WTC11 (cell line): ENCODE measurements at regions not wholly inside any gene's neighbourhood (a gene's known extent, or its start where the extent isn't known, plus 50 kb on each side); places are given as distances from the start of the nearest gene placed in this dataset.

Source experiments
- ATF1 ChIP-seq: sonication (generic); formaldehyde crosslinking; IDR thresholded peaks from 2 replicates; pipeline ENCODE4 v1.8.1; 2023; ENCODE audit warnings: mild to moderate bottlenecking, moderate library complexity, missing genetic modification reagents
- CBFB ChIP-seq: sonication (generic); formaldehyde crosslinking; IDR thresholded peaks from 2 replicates; pipeline ENCODE4 v1.8.1; 2022; ENCODE audit warnings: mild to moderate bottlenecking, low read depth, missing genetic modification reagents
- FOXP1 ChIP-seq: sonication (generic); formaldehyde crosslinking; IDR thresholded peaks from 2 replicates; pipeline ENCODE4 v1.8.0; 2022; ENCODE audit warnings: missing genetic modification reagents, mild to moderate bottlenecking, moderate library complexity, borderline replicate concordance
- SMAD3 ChIP-seq: sonication (generic); formaldehyde crosslinking; IDR thresholded peaks from 2 replicates; pipeline ENCODE4 v1.8.0; 2022; ENCODE audit warnings: missing genetic modification reagents, mild to moderate bottlenecking, borderline replicate concordance
- TF ChIP-seq, protein P1 (sequence below): sonication (generic); formaldehyde crosslinking; IDR thresholded peaks from 2 replicates; pipeline ENCODE4 v1.8.1; 2023; ENCODE audit warnings: mild to moderate bottlenecking, missing genetic modification reagents, borderline replicate concordance
- TF ChIP-seq, protein P2 (sequence below): fragments of 200-600 bp; IDR thresholded peaks from 2 replicates; pipeline ENCODE4 v1.8.0; 2022; ENCODE audit warnings: antibody characterized with exemption
- TF ChIP-seq, protein P3 (sequence below): sonication (generic); formaldehyde crosslinking; IDR thresholded peaks from 2 replicates; pipeline ENCODE4 v1.8.1; 2022; ENCODE audit warnings: low read depth, missing genetic modification reagents, borderline replicate concordance

DNA sequence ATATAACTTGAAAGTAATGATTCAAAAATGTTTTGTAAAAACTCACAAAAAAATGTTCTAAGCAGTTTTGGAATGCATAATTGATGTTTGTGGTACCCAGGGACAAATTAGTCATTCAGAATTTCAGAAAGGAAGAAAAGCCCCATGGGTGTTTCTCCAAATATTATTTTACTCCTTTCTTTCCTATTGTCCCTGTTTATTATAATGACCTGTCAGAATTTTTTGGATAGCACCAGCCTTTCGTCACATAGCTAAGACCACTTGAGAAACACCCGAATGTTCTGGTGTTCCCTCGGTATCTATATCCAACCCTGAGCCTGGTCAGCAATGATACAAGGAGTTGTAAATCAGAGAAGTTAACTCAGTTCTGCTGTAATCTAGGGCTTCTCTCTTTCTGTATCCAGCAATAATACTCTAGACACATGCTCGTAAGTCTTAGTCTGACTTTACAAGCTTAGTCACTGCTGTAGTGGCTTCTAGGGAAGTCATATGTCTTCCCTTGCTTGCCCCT lies 64.8 kb upstream of the MEOX2 start:
- no peak for TF ChIP-seq FOXP1 (CRISPR knock-in tag)
- no peak for TF ChIP-seq SMAD3
- no peak for TF ChIP-seq ATF1 (CRISPR knock-in tag)
- TF ChIP-seq, protein P1, sequence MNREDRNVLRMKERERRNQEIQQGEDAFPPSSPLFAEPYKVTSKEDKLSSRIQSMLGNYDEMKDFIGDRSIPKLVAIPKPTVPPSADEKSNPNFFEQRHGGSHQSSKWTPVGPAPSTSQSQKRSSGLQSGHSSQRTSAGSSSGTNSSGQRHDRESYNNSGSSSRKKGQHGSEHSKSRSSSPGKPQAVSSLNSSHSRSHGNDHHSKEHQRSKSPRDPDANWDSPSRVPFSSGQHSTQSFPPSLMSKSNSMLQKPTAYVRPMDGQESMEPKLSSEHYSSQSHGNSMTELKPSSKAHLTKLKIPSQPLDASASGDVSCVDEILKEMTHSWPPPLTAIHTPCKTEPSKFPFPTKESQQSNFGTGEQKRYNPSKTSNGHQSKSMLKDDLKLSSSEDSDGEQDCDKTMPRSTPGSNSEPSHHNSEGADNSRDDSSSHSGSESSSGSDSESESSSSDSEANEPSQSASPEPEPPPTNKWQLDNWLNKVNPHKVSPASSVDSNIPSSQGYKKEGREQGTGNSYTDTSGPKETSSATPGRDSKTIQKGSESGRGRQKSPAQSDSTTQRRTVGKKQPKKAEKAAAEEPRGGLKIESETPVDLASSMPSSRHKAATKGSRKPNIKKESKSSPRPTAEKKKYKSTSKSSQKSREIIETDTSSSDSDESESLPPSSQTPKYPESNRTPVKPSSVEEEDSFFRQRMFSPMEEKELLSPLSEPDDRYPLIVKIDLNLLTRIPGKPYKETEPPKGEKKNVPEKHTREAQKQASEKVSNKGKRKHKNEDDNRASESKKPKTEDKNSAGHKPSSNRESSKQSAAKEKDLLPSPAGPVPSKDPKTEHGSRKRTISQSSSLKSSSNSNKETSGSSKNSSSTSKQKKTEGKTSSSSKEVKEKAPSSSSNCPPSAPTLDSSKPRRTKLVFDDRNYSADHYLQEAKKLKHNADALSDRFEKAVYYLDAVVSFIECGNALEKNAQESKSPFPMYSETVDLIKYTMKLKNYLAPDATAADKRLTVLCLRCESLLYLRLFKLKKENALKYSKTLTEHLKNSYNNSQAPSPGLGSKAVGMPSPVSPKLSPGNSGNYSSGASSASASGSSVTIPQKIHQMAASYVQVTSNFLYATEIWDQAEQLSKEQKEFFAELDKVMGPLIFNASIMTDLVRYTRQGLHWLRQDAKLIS (CRISPR knock-in tag), result no peak
- TF ChIP-seq, protein P2, sequence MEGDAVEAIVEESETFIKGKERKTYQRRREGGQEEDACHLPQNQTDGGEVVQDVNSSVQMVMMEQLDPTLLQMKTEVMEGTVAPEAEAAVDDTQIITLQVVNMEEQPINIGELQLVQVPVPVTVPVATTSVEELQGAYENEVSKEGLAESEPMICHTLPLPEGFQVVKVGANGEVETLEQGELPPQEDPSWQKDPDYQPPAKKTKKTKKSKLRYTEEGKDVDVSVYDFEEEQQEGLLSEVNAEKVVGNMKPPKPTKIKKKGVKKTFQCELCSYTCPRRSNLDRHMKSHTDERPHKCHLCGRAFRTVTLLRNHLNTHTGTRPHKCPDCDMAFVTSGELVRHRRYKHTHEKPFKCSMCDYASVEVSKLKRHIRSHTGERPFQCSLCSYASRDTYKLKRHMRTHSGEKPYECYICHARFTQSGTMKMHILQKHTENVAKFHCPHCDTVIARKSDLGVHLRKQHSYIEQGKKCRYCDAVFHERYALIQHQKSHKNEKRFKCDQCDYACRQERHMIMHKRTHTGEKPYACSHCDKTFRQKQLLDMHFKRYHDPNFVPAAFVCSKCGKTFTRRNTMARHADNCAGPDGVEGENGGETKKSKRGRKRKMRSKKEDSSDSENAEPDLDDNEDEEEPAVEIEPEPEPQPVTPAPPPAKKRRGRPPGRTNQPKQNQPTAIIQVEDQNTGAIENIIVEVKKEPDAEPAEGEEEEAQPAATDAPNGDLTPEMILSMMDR, result no peak
- TF ChIP-seq, protein P3, sequence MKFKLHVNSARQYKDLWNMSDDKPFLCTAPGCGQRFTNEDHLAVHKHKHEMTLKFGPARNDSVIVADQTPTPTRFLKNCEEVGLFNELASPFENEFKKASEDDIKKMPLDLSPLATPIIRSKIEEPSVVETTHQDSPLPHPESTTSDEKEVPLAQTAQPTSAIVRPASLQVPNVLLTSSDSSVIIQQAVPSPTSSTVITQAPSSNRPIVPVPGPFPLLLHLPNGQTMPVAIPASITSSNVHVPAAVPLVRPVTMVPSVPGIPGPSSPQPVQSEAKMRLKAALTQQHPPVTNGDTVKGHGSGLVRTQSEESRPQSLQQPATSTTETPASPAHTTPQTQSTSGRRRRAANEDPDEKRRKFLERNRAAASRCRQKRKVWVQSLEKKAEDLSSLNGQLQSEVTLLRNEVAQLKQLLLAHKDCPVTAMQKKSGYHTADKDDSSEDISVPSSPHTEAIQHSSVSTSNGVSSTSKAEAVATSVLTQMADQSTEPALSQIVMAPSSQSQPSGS (CRISPR knock-in tag), result no peak
- no peak for TF ChIP-seq CBFB (CRISPR knock-in tag)
